Keratinocyte (primary cell): ENCODE measurements at regions not wholly inside any gene's neighbourhood (a gene's known extent, or its start where the extent isn't known, plus 50 kb on each side); places are given as distances from the start of the nearest gene placed in this dataset.

ENCODE experiments used
- DNase-seq: peaks from one replicate; pipeline ENCODE4 v3.0.0-alpha.2; 2011; ENCODE audit warnings: low read depth, missing footprints, low spot score
- FAIRE-seq: peaks from 2 replicates; lab custom pipeline; 2011; peaks lifted over from hg19 to GRCh38; lab: Jason Lieb, UNC
- H2AFZ ChIP-seq: 2 replicates; pipeline ENCODE4 v1.6.0; 2012; ENCODE audit warnings: low read length, control low read depth, inconsistent platforms; ENCODE audit not compliant: control insufficient read depth
- H3K27ac ChIP-seq: 2 replicates; pipeline ENCODE4 v1.5.1; 2011; ENCODE audit warnings: low read length; ENCODE audit not compliant: control insufficient read depth, insufficient read depth
- H3K27me3 ChIP-seq: 3 replicates; pipeline ENCODE4 v1.6.0; 2011; ENCODE audit warnings: low read length; ENCODE audit not compliant: control insufficient read depth, insufficient read depth; ENCODE audit errors: extremely low read depth
- H3K36me3 ChIP-seq, 2 experiments: 2 replicates in 1 of 2; 3 replicates in 1 of 2; pipeline ENCODE4 v1.5.1; 2011; ENCODE audit warnings: low read length in 2 of 2, mild to moderate bottlenecking in 1 of 2; ENCODE audit not compliant: control insufficient read depth in 2 of 2, insufficient read depth in 2 of 2; ENCODE audit errors: extremely low read depth in 1 of 2
- H3K4me1 ChIP-seq: 3 replicates; pipeline ENCODE4 v1.5.1; 2011; ENCODE audit warnings: low read length; ENCODE audit not compliant: control insufficient read depth, insufficient read depth; ENCODE audit errors: extremely low read depth
- H3K4me2 ChIP-seq: 3 replicates; pipeline ENCODE4 v1.6.0; 2011; ENCODE audit warnings: low read depth, low read length; ENCODE audit not compliant: control insufficient read depth, insufficient read depth; ENCODE audit errors: extremely low read depth
- H3K4me3 ChIP-seq, 3 experiments: fragments of 200-600 bp in 1 of 3; sonication (generic) in 1 of 3; 2 replicates in 2 of 3; 3 replicates in 1 of 3; pipeline ENCODE4 v1.5.1; 2011 to 2016; ENCODE audit warnings: low read length in 3 of 3, mild to moderate bottlenecking in 3 of 3, control low read depth in 2 of 3, inconsistent platforms in 1 of 3, low read depth in 1 of 3, mixed read lengths in 1 of 3, mixed run types in 1 of 3, moderate library complexity in 1 of 3; ENCODE audit not compliant: control insufficient read depth in 2 of 3, insufficient read depth in 2 of 3; ENCODE audit errors: extremely low read depth in 1 of 3
- H3K79me2 ChIP-seq: 2 replicates; pipeline ENCODE4 v1.6.0; 2012; ENCODE audit warnings: low read length; ENCODE audit not compliant: control insufficient read depth, insufficient read depth
- H3K9ac ChIP-seq: 3 replicates; pipeline ENCODE4 v1.6.0; 2011; ENCODE audit warnings: low read length; ENCODE audit not compliant: control insufficient read depth, insufficient read depth; ENCODE audit errors: extremely low read depth
- H3K9me1 ChIP-seq: 3 replicates; pipeline ENCODE4 v1.6.0; 2011; ENCODE audit warnings: low read length; ENCODE audit not compliant: control insufficient read depth, insufficient read depth; ENCODE audit errors: extremely low read depth
- H3K9me3 ChIP-seq: 2 replicates; pipeline ENCODE4 v1.5.1; 2012; ENCODE audit warnings: low read depth, low read length; ENCODE audit not compliant: control insufficient read depth
- H4K20me1 ChIP-seq: 3 replicates; pipeline ENCODE4 v1.6.0; 2011; ENCODE audit warnings: low read length; ENCODE audit not compliant: control insufficient read depth, insufficient read depth; ENCODE audit errors: extremely low read depth
- CTCF ChIP-seq, 3 experiments: IDR thresholded peaks in 1 of 3; conservative IDR thresholded peaks in 1 of 3; optimal IDR thresholded peaks in 1 of 3; 2 replicates in 2 of 3; 3 replicates in 1 of 3; pipeline versions ENCODE3 to v1.5.1; 2011; ENCODE audit warnings: low read length in 3 of 3, mild to moderate bottlenecking in 3 of 3, moderate library complexity in 2 of 3, control low read depth in 1 of 3, inconsistent platforms in 1 of 3; ENCODE audit not compliant: insufficient read depth in 2 of 3; ENCODE audit errors: extremely low read depth in 1 of 3
- EZH2 ChIP-seq: IDR thresholded peaks from one replicate; pipeline ENCODE4 v1.6.1; 2012; ENCODE audit warnings: inconsistent platforms, mild to moderate bottlenecking, low read length, moderate library complexity
- dilution Hi-C: fragments of 300-500 bp; cut with MboI; formaldehyde crosslinking; loops from one replicate; pipeline ENCODE4 v1.7.0; 2020; ENCODE audit warnings: low sequenced_read_pairs; ENCODE audit not compliant: extremely low pct_ligation_motif_present

GRCh38 chr1:232886271-232886670 is 64.1 kb upstream of the NTPCR start:
- FAIRE-seq (no peak), DNase-seq (no peak)
- no peaks in the 10 kb centered on the region for H3K4me1 ChIP-seq
- H3K9me3 ChIP-seq: no peaks in the 10 kb centered on the region
- H2AFZ ChIP-seq: no peak overlapping the region
- H3K27ac ChIP-seq: no peak overlapping the region
- H4K20me1 ChIP-seq: no peaks in the 10 kb centered on the region
- dilution Hi-C loops: no loop called here
- H3K9me1 ChIP-seq: no peaks in the 10 kb centered on the region
- peaks cover 4% of the 10 kb centered on the region for H3K27me3 ChIP-seq
- no peaks in the 10 kb centered on the region for H3K36me3 ChIP-seq
- no peaks in the 10 kb centered on the region for H3K79me2 ChIP-seq
- TF ChIP-seq CTCF (optimal IDR thresholded peaks at IDR 0.05 in 1 of 3, IDR thresholded peaks at IDR 0.05 in 1 of 3, conservative IDR thresholded peaks at IDR 0.05 in 1 of 3; ENCODE audit: extremely low read depth in 1 of 3, insufficient read depth in 2 of 3, low read length in 3 of 3) (no peak), EZH2 (no peak)
- no peak overlapping the region for H3K4me3 ChIP-seq
- H3K4me2 ChIP-seq: no peak overlapping the region
- H3K9ac ChIP-seq: no peak overlapping the region

GRCh38 chr1:232890340-232890943 is 60.0 kb upstream of the NTPCR start:
- Histone ChIP-seq H3K27me3 (peaks cover 4% of the 10 kb centered on the region), H3K9ac (no peak overlapping the region), H3K79me2 (no peaks in the 10 kb centered on the region), H3K4me3 (no peak overlapping the region), H3K36me3 (no peaks in the 10 kb centered on the region), H3K4me2 (no peak overlapping the region), H3K27ac (no peak overlapping the region), H3K9me1 (no peaks in the 10 kb centered on the region), H3K9me3 (no peaks in the 10 kb centered on the region), H2AFZ (no peak overlapping the region), H3K4me1 (no peaks in the 10 kb centered on the region), H4K20me1 (no peaks in the 10 kb centered on the region)
- DNase-seq: no peak
- TF ChIP-seq EZH2: no peak
- TF ChIP-seq CTCF (optimal IDR thresholded peaks at IDR 0.05 in 1 of 3, IDR thresholded peaks at IDR 0.05 in 1 of 3, conservative IDR thresholded peaks at IDR 0.05 in 1 of 3; ENCODE audit: extremely low read depth in 1 of 3, insufficient read depth in 2 of 3, low read length in 3 of 3): no peak
- dilution Hi-C loops: no loop called here
- no peak for FAIRE-seq
